Upper lobe of left lung (tissue), 4 donors: ENCODE measurements at regions not wholly inside any gene's neighbourhood (a gene's known extent, or its start where the extent isn't known, plus 50 kb on each side); places are given as distances from the start of the nearest gene placed in this dataset.

Source experiments
- POLR2A ChIP-seq, 4 donors: fragments of 450-650 bp; IDR thresholded peaks; one replicate each; pipeline ENCODE4 v1.5.1; 2016 to 2017; ENCODE audit warnings: antibody characterized with exemption in 4 of 4, mild to moderate bottlenecking in 2 of 4
- TF ChIP-seq, protein P1 (sequence below), 6 experiments: fragments of 450-650 bp in 4 of 6; fragments of 200-600 bp in 2 of 6; sonication (generic) in 2 of 6; IDR thresholded peaks; one replicate each; pipeline ENCODE4 v1.5.1; 2016 to 2019; ENCODE audit warnings: antibody characterized with exemption in 6 of 6

GRCh38 chr20:57053793-57054552, 212.5 kb downstream of the BMP7 start:
- TF ChIP-seq, protein P1, sequence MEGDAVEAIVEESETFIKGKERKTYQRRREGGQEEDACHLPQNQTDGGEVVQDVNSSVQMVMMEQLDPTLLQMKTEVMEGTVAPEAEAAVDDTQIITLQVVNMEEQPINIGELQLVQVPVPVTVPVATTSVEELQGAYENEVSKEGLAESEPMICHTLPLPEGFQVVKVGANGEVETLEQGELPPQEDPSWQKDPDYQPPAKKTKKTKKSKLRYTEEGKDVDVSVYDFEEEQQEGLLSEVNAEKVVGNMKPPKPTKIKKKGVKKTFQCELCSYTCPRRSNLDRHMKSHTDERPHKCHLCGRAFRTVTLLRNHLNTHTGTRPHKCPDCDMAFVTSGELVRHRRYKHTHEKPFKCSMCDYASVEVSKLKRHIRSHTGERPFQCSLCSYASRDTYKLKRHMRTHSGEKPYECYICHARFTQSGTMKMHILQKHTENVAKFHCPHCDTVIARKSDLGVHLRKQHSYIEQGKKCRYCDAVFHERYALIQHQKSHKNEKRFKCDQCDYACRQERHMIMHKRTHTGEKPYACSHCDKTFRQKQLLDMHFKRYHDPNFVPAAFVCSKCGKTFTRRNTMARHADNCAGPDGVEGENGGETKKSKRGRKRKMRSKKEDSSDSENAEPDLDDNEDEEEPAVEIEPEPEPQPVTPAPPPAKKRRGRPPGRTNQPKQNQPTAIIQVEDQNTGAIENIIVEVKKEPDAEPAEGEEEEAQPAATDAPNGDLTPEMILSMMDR (IDR thresholded peaks at IDR 0.05) = no peak
- no peak for TF ChIP-seq POLR2A (IDR thresholded peaks at IDR 0.05)
